HepG2 (cell line): ENCODE measurements at regions not wholly inside any gene's neighbourhood (a gene's known extent, or its start where the extent isn't known, plus 50 kb on each side); places are given as distances from the start of the nearest gene placed in this dataset.

Experiments used
- ATAC-seq: fragments of 200-7000 bp; cut with Tn5 transposase; 3 replicates; pipeline ENCODE4 v1.9.1; 2020; ENCODE audit warnings: mild to moderate bottlenecking, moderate library complexity
- BruUV-seq: library from RNA; stranded (reverse); fragments of 400-500 nt; replicated peaks from 2 replicates; lab custom pipeline; 2021; lab: Mats Ljungman, UMichigan
- CTCF ChIA-PET: fragments of 300-600 bp; formaldehyde crosslinking; extraction: SDS; loops from one replicate; lab custom pipeline; 2021; ENCODE audit warnings: low total read pairs, inconsistent platforms, low intra/inter-chr PET ratio; lab: Yijun Ruan, JAX
- POLR2A ChIA-PET: fragments of 350-600 bp; sonication (Branson Sonifier 250); formaldehyde crosslinking; loops from one replicate; lab custom pipeline; 2020; ENCODE audit warnings: antibody characterized with exemption, inconsistent platforms; lab: Yijun Ruan, JAX
- DNase-seq: peaks from one replicate; pipeline ENCODE4 v3.0.0-alpha.2; 2015; ENCODE audit warnings: low spot score
- FAIRE-seq: peaks from 3 replicates; lab custom pipeline; 2011; peaks lifted over from hg19 to GRCh38; lab: Jason Lieb, UNC
- H2AFZ ChIP-seq: one replicate; pipeline ENCODE4 v1.6.1; 2011; ENCODE audit warnings: low read length, inconsistent platforms
- H3K27ac ChIP-seq: fragments of 300-600 bp; 3 replicates; pipeline ENCODE4 v1.8.0; 2011; ENCODE audit warnings: mixed run types, mild to moderate bottlenecking, mixed read lengths, low read length, inconsistent platforms; ENCODE audit not compliant: insufficient read depth; ENCODE audit errors: extremely low read length
- H3K27me3 ChIP-seq, 2 experiments: fragments of 200-600 bp in 1 of 2; 2 replicates in 1 of 2; 3 replicates in 1 of 2; pipeline versions ENCODE4 v1.6.0 to v1.8.0; 2011; ENCODE audit warnings: low read length in 2 of 2, mild to moderate bottlenecking in 2 of 2, moderate library complexity in 2 of 2, inconsistent platforms in 1 of 2; ENCODE audit not compliant: insufficient read depth in 2 of 2, control insufficient read depth in 1 of 2
- H3K36me3 ChIP-seq, 2 experiments: fragments of 200-600 bp in 1 of 2; replicated peaks in 1 of 2; 2 replicates in 1 of 2; 3 replicates in 1 of 2; pipeline versions ENCODE4 v1.5.1 to v1.8.0; 2011; ENCODE audit warnings: low read length in 2 of 2, inconsistent platforms in 1 of 2; ENCODE audit not compliant: insufficient read depth in 2 of 2, control insufficient read depth in 1 of 2
- H3K4me1 ChIP-seq: 2 replicates; pipeline ENCODE4 v1.5.1; 2012; ENCODE audit warnings: low read length, inconsistent platforms; ENCODE audit not compliant: insufficient read depth
- H3K4me2 ChIP-seq: 2 replicates; pipeline ENCODE4 v1.6.0; 2011; ENCODE audit warnings: low read depth, low read length, inconsistent platforms
- H3K4me3 ChIP-seq, 3 experiments: fragments of 200-600 bp in 1 of 3; sonication (generic), shearing (Covaris generic) in 1 of 3; replicated peaks in 1 of 3; 2 replicates each; pipeline ENCODE4 v1.5.1; 2011 to 2016; ENCODE audit warnings: low read length in 3 of 3, inconsistent platforms in 2 of 3, low read depth in 2 of 3, mild to moderate bottlenecking in 2 of 3, control low read depth in 1 of 3, mixed read lengths in 1 of 3; ENCODE audit not compliant: insufficient read depth in 1 of 3
- H3K79me2 ChIP-seq: one replicate; pipeline ENCODE4 v1.6.1; 2011; ENCODE audit warnings: low read length, inconsistent platforms; ENCODE audit not compliant: insufficient read depth
- H3K9ac ChIP-seq: 2 replicates; pipeline ENCODE4 v1.6.0; 2011; ENCODE audit warnings: mild to moderate bottlenecking, low read depth, low read length, inconsistent platforms; ENCODE audit not compliant: insufficient read depth
- H3K9me3 ChIP-seq: 2 replicates; pipeline ENCODE4 v1.5.1; 2012; ENCODE audit warnings: mild to moderate bottlenecking, low read length
- H4K20me1 ChIP-seq: 2 replicates; pipeline ENCODE4 v1.6.0; 2011; ENCODE audit warnings: inconsistent platforms, mild to moderate bottlenecking, low read length, moderate library complexity; ENCODE audit not compliant: insufficient read depth
- ATRX ChIP-seq: sonication (generic); formaldehyde crosslinking; IDR thresholded peaks from 2 replicates; pipeline ENCODE4 v1.4.0; 2020; ENCODE audit warnings: missing genetic modification reagents, borderline replicate concordance
- HNF4A ChIP-seq: sonication (generic); formaldehyde crosslinking; IDR thresholded peaks from 2 replicates; pipeline ENCODE4 v1.4.0; 2020; ENCODE audit warnings: missing genetic modification reagents
- ISL2 ChIP-seq: sonication (generic); formaldehyde crosslinking; IDR thresholded peaks from 2 replicates; pipeline ENCODE4 v1.5.0; 2020; ENCODE audit warnings: missing genetic modification reagents
- PITX1 ChIP-seq: sonication (generic); formaldehyde crosslinking; IDR thresholded peaks from 2 replicates; pipeline ENCODE4 v1.5.1; 2020; ENCODE audit warnings: mild to moderate bottlenecking, missing genetic modification reagents
- PLRG1 ChIP-seq: fragments of 450-650 bp; conservative IDR thresholded peaks from 2 replicates; pipeline ENCODE4 v1.6.1; 2016
- SNRNP70 ChIP-seq: fragments of 200-400 bp; formaldehyde crosslinking; IDR thresholded peaks from 2 replicates; pipeline ENCODE4 v1.6.1; 2017; ENCODE audit warnings: mild to moderate bottlenecking, low read depth, low read length, moderate library complexity
- TAF15 ChIP-seq: fragments of 200-400 bp; formaldehyde crosslinking; IDR thresholded peaks from one replicate; pipeline ENCODE4 v1.6.1; 2018; ENCODE audit warnings: mild to moderate bottlenecking, low read depth, low read length; ENCODE audit not compliant: poor library complexity, severe bottlenecking
- TCF7 ChIP-seq: sonication (generic); IDR thresholded peaks from 2 replicates; pipeline ENCODE4 v1.6.1; 2016; ENCODE audit warnings: antibody characterized with exemption, low read depth
- ZNF430 ChIP-seq: sonication (generic); formaldehyde crosslinking; IDR thresholded peaks from 2 replicates; pipeline ENCODE4 v1.9.0; 2021; ENCODE audit warnings: mild to moderate bottlenecking, missing genetic modification reagents
- ZNF775 ChIP-seq: sonication (generic); formaldehyde crosslinking; IDR thresholded peaks from 2 replicates; pipeline ENCODE4 v1.4.0; 2020; ENCODE audit warnings: missing genetic modification reagents, mild to moderate bottlenecking, moderate library complexity, borderline replicate concordance
- WGBS: methylation state at CpG from one replicate; pipeline ENCODE4 v1.1.6; 2017; ENCODE audit warnings: low lambda C conversion rate; 5-methylcytosine and 5-hydroxymethylcytosine counted together
- in situ Hi-C: cut with HindIII; loops from 2 replicates; pipeline ENCODE4 v1.10.0; 2017; ENCODE audit warnings: low pct_unique_long_range_greater_than_20kb; ENCODE audit not compliant: extremely low pct_ligation_motif_present
- intact Hi-C: fragments of 100-400 bp; cut with micrococcal nuclease; formaldehyde crosslinking; loops from one replicate; pipeline ENCODE4 v1.10.0; 2022; ENCODE audit not compliant: unreplicated experiment
- TF ChIP-seq, protein P1 (sequence below): IDR thresholded peaks from 2 replicates; pipeline ENCODE4 v1.6.1; 2016; ENCODE audit warnings: missing genetic modification reagents, missing compliant biosample characterization
- TF ChIP-seq, protein P2 (sequence below): sonication (generic); formaldehyde crosslinking; IDR thresholded peaks from 2 replicates; pipeline ENCODE4 v1.5.0; 2020; ENCODE audit warnings: mild to moderate bottlenecking, missing genetic modification reagents

DNA sequence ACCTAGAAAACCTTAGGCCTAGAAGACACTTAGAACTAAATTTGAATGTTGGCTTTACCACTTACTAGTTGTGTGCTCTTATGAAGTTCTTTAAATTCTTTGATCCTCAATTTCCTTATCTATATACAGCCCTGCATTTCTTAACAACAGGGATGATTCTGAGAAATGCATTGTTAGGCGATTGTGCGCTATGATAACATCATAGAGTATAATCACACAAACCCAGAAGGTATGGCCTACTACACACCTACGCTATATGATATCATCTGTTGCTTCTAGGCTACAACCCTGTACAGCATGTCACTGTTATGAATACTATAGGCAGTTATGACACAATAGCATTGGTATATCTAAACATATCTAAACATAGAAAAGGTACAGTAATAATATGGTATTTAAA, 137.4 kb downstream of the CHD1L start:
- Histone ChIP-seq H3K9me3 (no peaks in the 10 kb centered on the region), H3K79me2 (no peaks in the 10 kb centered on the region), H3K4me2 (no peak overlapping the region), H3K4me3 (no peak overlapping the region), H3K9ac (no peak overlapping the region), H3K36me3 (no peaks in the 10 kb centered on the region), H3K4me1 (no peaks in the 10 kb centered on the region), H3K27ac (no peak overlapping the region), H3K27me3 (0 out of 5 replicates have a peak, but pooled peaks cover 0 to 1% of the 10 kb centered on the region in 2 experiments), H4K20me1 (no peaks in the 10 kb centered on the region), H2AFZ (no peak overlapping the region)
- BruUV-seq = no TSS peak
- ATAC-seq (no peak), DNase-seq (no peak), FAIRE-seq (no peak)
- intact Hi-C loops = no loop called here
- CTCF ChIA-PET = no interaction called here
- WGBS = 77% methylated on average over 3 of the region's 3 CpGs
- TF ChIP-seq TCF7 (no peak), TAF15 (no peak)
- POLR2A ChIA-PET = no interaction called here
- in situ Hi-C loops = no loop called here

DNA sequence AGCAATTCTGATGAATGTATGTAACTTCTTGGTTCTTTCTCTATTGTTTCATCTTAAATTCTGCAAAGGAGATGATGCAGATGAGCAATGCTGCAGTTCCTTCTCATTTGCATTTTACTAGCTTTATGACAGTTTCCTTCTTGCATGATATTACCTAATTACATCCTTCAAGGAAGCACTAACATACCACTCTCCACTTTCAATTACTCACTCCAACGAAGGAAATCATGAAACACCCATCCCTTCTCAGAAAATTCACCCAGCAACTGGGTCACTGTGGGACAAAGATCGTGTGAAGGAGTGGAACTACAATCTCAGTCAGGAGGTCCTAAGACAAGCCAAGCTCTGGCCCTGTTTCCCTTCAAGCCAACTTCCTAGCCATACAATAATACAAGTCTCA, 142.3 kb downstream of the CHD1L start:
- ATAC-seq (no peak), FAIRE-seq (no peak), DNase-seq (no peak)
- in situ Hi-C loops = loop anchor here (5.0 kb wide), 1 partner anchor 113 kb away; no protein-coding TSS in a partner anchor
- H3K9ac ChIP-seq = no peak overlapping the region
- WGBS = 0% methylated on average over 2 of the region's 2 CpGs
- BruUV-seq = no TSS peak
- ChIA-PET CTCF (no interaction called here), POLR2A (no interaction called here)
- H3K79me2 ChIP-seq = no peaks in the 10 kb centered on the region
- no peak overlapping the region for H3K4me3 ChIP-seq
- H3K9me3 ChIP-seq = no peaks in the 10 kb centered on the region
- H4K20me1 ChIP-seq = no peaks in the 10 kb centered on the region
- H3K4me2 ChIP-seq = no peak overlapping the region
- no peaks in the 10 kb centered on the region for H3K36me3 ChIP-seq
- H2AFZ ChIP-seq = no peak overlapping the region
- H3K27ac ChIP-seq = no peak overlapping the region
- H3K4me1 ChIP-seq = no peaks in the 10 kb centered on the region
- H3K27me3 ChIP-seq = no peaks in the 10 kb centered on the region; a peak in 1 of 5 replicates
- intact Hi-C loops = no loop called here
- TF ChIP-seq ISL2 (CRISPR knock-in tag) = no peak
- TF ChIP-seq ZNF775 = no peak
- no peak for TF ChIP-seq ATRX
- TF ChIP-seq, protein P1, sequence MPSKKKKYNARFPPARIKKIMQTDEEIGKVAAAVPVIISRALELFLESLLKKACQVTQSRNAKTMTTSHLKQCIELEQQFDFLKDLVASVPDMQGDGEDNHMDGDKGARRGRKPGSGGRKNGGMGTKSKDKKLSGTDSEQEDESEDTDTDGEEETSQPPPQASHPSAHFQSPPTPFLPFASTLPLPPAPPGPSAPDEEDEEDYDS = no peak
- no peak for TF ChIP-seq ZNF430 (CRISPR knock-in tag)
- no peak for TF ChIP-seq HNF4A (CRISPR knock-in tag)
- TF ChIP-seq, protein P2, sequence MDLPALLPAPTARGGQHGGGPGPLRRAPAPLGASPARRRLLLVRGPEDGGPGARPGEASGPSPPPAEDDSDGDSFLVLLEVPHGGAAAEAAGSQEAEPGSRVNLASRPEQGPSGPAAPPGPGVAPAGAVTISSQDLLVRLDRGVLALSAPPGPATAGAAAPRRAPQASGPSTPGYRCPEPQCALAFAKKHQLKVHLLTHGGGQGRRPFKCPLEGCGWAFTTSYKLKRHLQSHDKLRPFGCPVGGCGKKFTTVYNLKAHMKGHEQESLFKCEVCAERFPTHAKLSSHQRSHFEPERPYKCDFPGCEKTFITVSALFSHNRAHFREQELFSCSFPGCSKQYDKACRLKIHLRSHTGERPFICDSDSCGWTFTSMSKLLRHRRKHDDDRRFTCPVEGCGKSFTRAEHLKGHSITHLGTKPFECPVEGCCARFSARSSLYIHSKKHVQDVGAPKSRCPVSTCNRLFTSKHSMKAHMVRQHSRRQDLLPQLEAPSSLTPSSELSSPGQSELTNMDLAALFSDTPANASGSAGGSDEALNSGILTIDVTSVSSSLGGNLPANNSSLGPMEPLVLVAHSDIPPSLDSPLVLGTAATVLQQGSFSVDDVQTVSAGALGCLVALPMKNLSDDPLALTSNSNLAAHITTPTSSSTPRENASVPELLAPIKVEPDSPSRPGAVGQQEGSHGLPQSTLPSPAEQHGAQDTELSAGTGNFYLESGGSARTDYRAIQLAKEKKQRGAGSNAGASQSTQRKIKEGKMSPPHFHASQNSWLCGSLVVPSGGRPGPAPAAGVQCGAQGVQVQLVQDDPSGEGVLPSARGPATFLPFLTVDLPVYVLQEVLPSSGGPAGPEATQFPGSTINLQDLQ (CRISPR knock-in tag) = no peak
- TF ChIP-seq PLRG1 = no peak
- TF ChIP-seq PITX1 = no peak
- TF ChIP-seq SNRNP70 = no peak
